OCI-LY3 (cell line): ENCODE measurements at regions not wholly inside any gene's neighbourhood (a gene's known extent, or its start where the extent isn't known, plus 50 kb on each side); places are given as distances from the start of the nearest gene placed in this dataset.

Experiments used
- H2AFZ ChIP-seq: fragments of 200-600, 300-600 bp; shearing (Covaris generic); 2 replicates; pipeline ENCODE4 v1.6.0; 2014; ENCODE audit warnings: antibody characterized with exemption, low read depth, low read length
- H3K27ac ChIP-seq: fragments of 200-600, 300-600 bp; sonication (generic); 2 replicates; pipeline ENCODE4 v1.5.1; 2014; ENCODE audit warnings: mild to moderate bottlenecking, low read length, moderate library complexity, mixed read lengths
- H3K27me3 ChIP-seq: fragments of 200-600, 300-600 bp; sonication (generic); 2 replicates; pipeline ENCODE4 v1.6.1; 2014; ENCODE audit warnings: low read depth, low read length, mixed read lengths
- H3K36me3 ChIP-seq: fragments of 200-600, 300-600 bp; sonication (generic); replicated peaks from 2 replicates; pipeline ENCODE3; 2014; ENCODE audit warnings: low read depth, low read length, mixed read lengths
- H3K4me1 ChIP-seq: fragments of 300-600, 200-600 bp; sonication (generic); 2 replicates; pipeline ENCODE4 v1.6.1; 2014; ENCODE audit warnings: low read length, mixed read lengths
- H3K4me2 ChIP-seq: fragments of 200-600, 300-600 bp; sonication (generic); 2 replicates; pipeline ENCODE4 v1.6.1; 2014; ENCODE audit warnings: low read length, mixed read lengths
- H3K4me3 ChIP-seq: fragments of 300-600, 200-600 bp; sonication (generic); 2 replicates; pipeline ENCODE4 v1.5.1; 2014; ENCODE audit warnings: antibody characterized with exemption, mild to moderate bottlenecking, low read length, moderate library complexity
- H3K79me2 ChIP-seq: fragments of 300-600, 200-600 bp; shearing (Covaris generic); 2 replicates; pipeline ENCODE4 v1.6.1; 2014; ENCODE audit warnings: mild to moderate bottlenecking, low read length, mixed read lengths
- H3K9ac ChIP-seq: fragments of 300-600, 200-600 bp; shearing (Covaris generic); 2 replicates; pipeline ENCODE4 v1.6.0; 2014; ENCODE audit warnings: mild to moderate bottlenecking, low read length, moderate library complexity
- H3K9me3 ChIP-seq: fragments of 200-600, 300-600 bp; shearing (Covaris generic); 2 replicates; pipeline ENCODE4 v1.6.1; 2014; ENCODE audit warnings: low read length, mixed read lengths; ENCODE audit not compliant: insufficient read depth
- H4K20me1 ChIP-seq: fragments of 200-600, 300-600 bp; sonication (generic); 2 replicates; pipeline ENCODE4 v1.6.1; 2016; ENCODE audit warnings: low read length, mixed read lengths; ENCODE audit not compliant: insufficient read depth
- EZH2phosphoT487 ChIP-seq: fragments of 200-600 bp; shearing (Covaris generic); IDR thresholded peaks from 2 replicates; pipeline ENCODE4 v1.6.1; 2018; ENCODE audit warnings: antibody characterized with exemption, mixed run types, low read depth
- TF ChIP-seq, protein P1 (sequence below): fragments of 200-600, 300-600 bp; sonication (generic); IDR thresholded peaks from 2 replicates; pipeline ENCODE4 v1.5.1; 2014; ENCODE audit warnings: antibody characterized with exemption, low read length, low read depth

DNA sequence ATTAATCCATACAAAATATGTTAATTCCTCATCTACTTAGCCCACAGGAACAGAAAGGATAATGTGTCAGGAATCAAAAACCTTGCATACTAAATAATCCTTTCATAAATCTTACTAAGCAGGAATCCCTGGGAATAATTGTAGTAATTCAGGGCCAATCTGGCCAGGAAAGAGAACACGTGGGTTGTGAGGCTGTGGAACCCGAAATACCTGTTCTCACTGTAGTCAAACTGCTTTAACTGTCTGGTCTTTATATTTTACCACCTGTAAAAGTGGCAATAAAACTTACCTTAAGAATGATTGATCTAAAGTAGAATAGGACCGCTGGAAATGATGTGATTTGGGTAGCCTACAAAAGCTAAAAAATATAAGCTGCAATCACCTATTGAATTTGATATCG lies 1620.9 kb downstream of the STIM2 start:
- TF ChIP-seq EZH2phosphoT487 = no peak
- TF ChIP-seq, protein P1, sequence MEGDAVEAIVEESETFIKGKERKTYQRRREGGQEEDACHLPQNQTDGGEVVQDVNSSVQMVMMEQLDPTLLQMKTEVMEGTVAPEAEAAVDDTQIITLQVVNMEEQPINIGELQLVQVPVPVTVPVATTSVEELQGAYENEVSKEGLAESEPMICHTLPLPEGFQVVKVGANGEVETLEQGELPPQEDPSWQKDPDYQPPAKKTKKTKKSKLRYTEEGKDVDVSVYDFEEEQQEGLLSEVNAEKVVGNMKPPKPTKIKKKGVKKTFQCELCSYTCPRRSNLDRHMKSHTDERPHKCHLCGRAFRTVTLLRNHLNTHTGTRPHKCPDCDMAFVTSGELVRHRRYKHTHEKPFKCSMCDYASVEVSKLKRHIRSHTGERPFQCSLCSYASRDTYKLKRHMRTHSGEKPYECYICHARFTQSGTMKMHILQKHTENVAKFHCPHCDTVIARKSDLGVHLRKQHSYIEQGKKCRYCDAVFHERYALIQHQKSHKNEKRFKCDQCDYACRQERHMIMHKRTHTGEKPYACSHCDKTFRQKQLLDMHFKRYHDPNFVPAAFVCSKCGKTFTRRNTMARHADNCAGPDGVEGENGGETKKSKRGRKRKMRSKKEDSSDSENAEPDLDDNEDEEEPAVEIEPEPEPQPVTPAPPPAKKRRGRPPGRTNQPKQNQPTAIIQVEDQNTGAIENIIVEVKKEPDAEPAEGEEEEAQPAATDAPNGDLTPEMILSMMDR = no peak
- no peaks in the 10 kb centered on the region for H3K79me2 ChIP-seq
- H3K4me2 ChIP-seq = no peak overlapping the region
- no peaks in the 10 kb centered on the region for H3K27me3 ChIP-seq
- H3K36me3 ChIP-seq = no peaks in the 10 kb centered on the region
- no peaks in the 10 kb centered on the region for H3K9me3 ChIP-seq
- H3K9ac ChIP-seq = no peak overlapping the region
- H3K27ac ChIP-seq = no peak overlapping the region
- no peak overlapping the region for H2AFZ ChIP-seq
- H3K4me3 ChIP-seq = no peak overlapping the region
- no peaks in the 10 kb centered on the region for H3K4me1 ChIP-seq
- H4K20me1 ChIP-seq = no peaks in the 10 kb centered on the region

DNA sequence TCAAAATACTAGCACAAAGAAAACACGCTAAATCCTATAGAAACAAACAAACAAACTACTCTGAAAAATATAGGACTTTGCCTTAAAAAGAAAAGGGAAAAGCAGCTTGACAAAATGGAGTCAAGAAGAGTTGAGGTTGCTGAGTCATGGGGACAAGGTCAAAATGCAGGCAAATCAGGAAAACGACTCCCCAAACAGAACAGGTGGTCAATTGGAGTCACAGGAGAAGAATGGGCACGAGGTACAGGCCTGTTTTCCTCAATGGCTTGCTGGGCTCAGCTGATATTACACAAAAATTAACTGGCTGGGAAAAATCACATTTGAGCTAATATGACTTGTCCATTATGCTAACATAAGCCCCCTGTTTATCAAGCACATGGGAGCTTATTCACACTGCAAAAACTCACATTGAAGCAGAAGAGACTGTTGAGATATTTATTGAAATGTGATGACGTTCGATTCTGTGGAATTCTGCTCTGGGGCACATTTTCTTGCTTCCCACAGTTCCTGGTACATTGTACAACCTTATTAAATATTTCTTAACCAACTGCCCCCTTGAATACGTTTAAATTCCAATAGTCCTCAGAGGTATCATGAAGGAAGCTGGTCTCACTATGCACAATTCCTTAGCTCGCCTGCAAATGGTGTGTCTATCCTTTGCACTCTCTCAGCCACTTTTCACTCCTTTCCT lies 1622.1 kb downstream of the STIM2 start:
- Histone ChIP-seq H3K27ac (no peak overlapping the region), H2AFZ (no peak overlapping the region), H3K79me2 (no peaks in the 10 kb centered on the region), H3K27me3 (no peaks in the 10 kb centered on the region), H3K4me3 (no peak overlapping the region), H3K9me3 (no peaks in the 10 kb centered on the region), H3K4me2 (no peak overlapping the region), H3K9ac (no peak overlapping the region), H3K4me1 (no peaks in the 10 kb centered on the region), H3K36me3 (no peaks in the 10 kb centered on the region), H4K20me1 (no peaks in the 10 kb centered on the region)
- TF ChIP-seq, protein P1 = no peak
- no peak for TF ChIP-seq EZH2phosphoT487

DNA sequence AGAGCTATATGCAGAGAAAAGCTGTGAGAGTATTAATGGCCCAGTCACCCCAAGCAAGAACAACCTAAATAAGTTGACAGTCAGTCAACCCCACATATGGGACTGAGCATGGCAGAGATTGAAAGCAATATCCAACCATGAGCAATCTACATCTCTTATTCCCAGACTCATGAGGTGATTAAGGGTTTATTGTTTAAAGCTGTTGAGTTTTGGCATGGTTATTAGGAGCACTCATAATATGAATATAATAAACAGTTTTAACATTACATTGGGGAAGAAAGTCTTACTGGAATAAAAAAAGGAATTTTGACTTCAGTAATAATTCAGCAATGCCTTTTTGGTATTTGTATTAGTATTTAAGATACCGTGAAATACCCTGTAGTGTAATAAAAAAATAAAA lies 1627.4 kb downstream of the STIM2 start:
- Histone ChIP-seq H3K36me3 (no peaks in the 10 kb centered on the region), H3K27ac (no peak overlapping the region), H3K27me3 (no peaks in the 10 kb centered on the region), H3K9me3 (no peaks in the 10 kb centered on the region), H3K9ac (no peak overlapping the region), H4K20me1 (no peaks in the 10 kb centered on the region), H3K79me2 (no peaks in the 10 kb centered on the region), H3K4me1 (no peaks in the 10 kb centered on the region), H3K4me3 (no peak overlapping the region), H3K4me2 (no peak overlapping the region), H2AFZ (no peak overlapping the region)
- TF ChIP-seq EZH2phosphoT487 = no peak
- TF ChIP-seq, protein P1 = no peak

DNA sequence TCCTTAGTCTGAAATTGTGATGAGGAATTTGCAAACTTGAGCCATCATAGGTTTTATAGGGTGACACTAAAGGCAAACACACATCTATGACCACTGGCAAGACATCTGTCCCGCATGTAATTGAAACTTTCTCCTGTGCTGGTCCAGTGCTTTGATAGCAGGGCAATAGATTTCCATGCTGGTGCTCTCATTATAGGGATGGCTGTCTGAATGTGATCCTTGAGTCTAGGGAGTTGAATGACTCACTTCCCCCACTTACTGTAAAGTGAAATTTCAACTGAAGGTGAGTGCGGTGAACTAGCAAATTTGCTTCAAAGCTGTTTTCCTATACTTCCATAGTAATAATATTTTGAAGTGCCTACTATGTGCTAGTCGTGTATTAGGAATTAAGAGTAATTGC lies 1630.0 kb downstream of the STIM2 start:
- no peaks in the 10 kb centered on the region for H3K36me3 ChIP-seq
- H3K4me1 ChIP-seq = no peaks in the 10 kb centered on the region
- H3K4me3 ChIP-seq = no peak overlapping the region
- TF ChIP-seq EZH2phosphoT487 = no peak
- TF ChIP-seq, protein P1 = no peak
- no peak overlapping the region for H3K27ac ChIP-seq
- no peaks in the 10 kb centered on the region for H3K79me2 ChIP-seq
- no peak overlapping the region for H3K4me2 ChIP-seq
- no peak overlapping the region for H3K9ac ChIP-seq
- H3K27me3 ChIP-seq = no peaks in the 10 kb centered on the region
- no peaks in the 10 kb centered on the region for H3K9me3 ChIP-seq
- H2AFZ ChIP-seq = no peak overlapping the region
- no peaks in the 10 kb centered on the region for H4K20me1 ChIP-seq
